ENCODE measurements at regions not wholly inside any gene's neighbourhood (a gene's known extent, or its start where the extent isn't known, plus 50 kb on each side); places are given as distances from the start of the nearest gene placed in this dataset.

- no peak for TF ChIP-seq TAF1 (IDR thresholded peaks at IDR 0.05; ENCODE audit: borderline replicate concordance, insufficient read depth, low read length)
- TF ChIP-seq, protein P1, sequence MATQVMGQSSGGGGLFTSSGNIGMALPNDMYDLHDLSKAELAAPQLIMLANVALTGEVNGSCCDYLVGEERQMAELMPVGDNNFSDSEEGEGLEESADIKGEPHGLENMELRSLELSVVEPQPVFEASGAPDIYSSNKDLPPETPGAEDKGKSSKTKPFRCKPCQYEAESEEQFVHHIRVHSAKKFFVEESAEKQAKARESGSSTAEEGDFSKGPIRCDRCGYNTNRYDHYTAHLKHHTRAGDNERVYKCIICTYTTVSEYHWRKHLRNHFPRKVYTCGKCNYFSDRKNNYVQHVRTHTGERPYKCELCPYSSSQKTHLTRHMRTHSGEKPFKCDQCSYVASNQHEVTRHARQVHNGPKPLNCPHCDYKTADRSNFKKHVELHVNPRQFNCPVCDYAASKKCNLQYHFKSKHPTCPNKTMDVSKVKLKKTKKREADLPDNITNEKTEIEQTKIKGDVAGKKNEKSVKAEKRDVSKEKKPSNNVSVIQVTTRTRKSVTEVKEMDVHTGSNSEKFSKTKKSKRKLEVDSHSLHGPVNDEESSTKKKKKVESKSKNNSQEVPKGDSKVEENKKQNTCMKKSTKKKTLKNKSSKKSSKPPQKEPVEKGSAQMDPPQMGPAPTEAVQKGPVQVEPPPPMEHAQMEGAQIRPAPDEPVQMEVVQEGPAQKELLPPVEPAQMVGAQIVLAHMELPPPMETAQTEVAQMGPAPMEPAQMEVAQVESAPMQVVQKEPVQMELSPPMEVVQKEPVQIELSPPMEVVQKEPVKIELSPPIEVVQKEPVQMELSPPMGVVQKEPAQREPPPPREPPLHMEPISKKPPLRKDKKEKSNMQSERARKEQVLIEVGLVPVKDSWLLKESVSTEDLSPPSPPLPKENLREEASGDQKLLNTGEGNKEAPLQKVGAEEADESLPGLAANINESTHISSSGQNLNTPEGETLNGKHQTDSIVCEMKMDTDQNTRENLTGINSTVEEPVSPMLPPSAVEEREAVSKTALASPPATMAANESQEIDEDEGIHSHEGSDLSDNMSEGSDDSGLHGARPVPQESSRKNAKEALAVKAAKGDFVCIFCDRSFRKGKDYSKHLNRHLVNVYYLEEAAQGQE (IDR thresholded peaks at IDR 0.05; ENCODE audit: insufficient read depth in 1 of 2, low read depth in 2 of 2, low read length in 2 of 2), result no peak
- TF ChIP-seq SIN3A (IDR thresholded peaks at IDR 0.05; ENCODE audit: borderline replicate concordance, insufficient read depth, low read length), result no peak
- no peak for TF ChIP-seq FOXP2 (optimal IDR thresholded peaks at IDR 0.05; ENCODE audit: borderline replicate concordance, extremely low read depth, extremely low read length, insufficient read depth)
- TF ChIP-seq POLR2AphosphoS5 (IDR thresholded peaks at IDR 0.05; ENCODE audit: low read depth, low read length), result no peak
These were observed 957.2 kb upstream of the PRKX start for GRCh38 chrX:4670606-4671005.

- no peak for TF ChIP-seq POLR2AphosphoS5 (IDR thresholded peaks at IDR 0.05; ENCODE audit: low read depth, low read length)
- TF ChIP-seq, protein P1 (IDR thresholded peaks at IDR 0.05; ENCODE audit: insufficient read depth in 1 of 2, low read depth in 2 of 2, low read length in 2 of 2), result no peak
- no peak for TF ChIP-seq SIN3A (IDR thresholded peaks at IDR 0.05; ENCODE audit: borderline replicate concordance, insufficient read depth, low read length)
- no peak for TF ChIP-seq FOXP2 (optimal IDR thresholded peaks at IDR 0.05; ENCODE audit: borderline replicate concordance, extremely low read depth, extremely low read length, insufficient read depth)
- TF ChIP-seq TAF1 (IDR thresholded peaks at IDR 0.05; ENCODE audit: borderline replicate concordance, insufficient read depth, low read length), result no peak
These were observed 955.5 kb upstream of the PRKX start for GRCh38 chrX:4668802-4669536.

DNA sequence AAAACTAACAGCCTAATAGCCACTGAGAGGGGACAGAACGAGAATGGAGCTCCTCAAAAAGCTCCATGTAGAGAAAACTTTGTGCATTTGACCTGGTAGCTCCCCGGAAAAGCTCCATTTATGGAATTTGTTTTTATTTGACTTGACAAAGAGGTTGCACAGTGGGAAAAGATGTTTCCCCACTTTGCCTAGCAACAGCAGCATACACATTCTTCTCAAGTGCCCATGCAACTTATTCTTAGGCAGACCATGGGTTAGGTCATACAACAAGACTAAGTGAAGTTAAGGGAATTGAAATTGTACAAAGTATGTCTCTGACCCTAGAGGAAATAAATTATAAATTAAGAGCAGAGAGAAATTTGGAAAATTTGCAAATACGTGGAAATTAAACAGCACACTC lies 949.6 kb upstream of the PRKX start:
- TF ChIP-seq FOXP2 (optimal IDR thresholded peaks at IDR 0.05; ENCODE audit: borderline replicate concordance, extremely low read depth, extremely low read length, insufficient read depth) (no peak), POLR2AphosphoS5 (IDR thresholded peaks at IDR 0.05; ENCODE audit: low read depth, low read length) (no peak), TAF1 (IDR thresholded peaks at IDR 0.05; ENCODE audit: borderline replicate concordance, insufficient read depth, low read length) (no peak), SIN3A (IDR thresholded peaks at IDR 0.05; ENCODE audit: borderline replicate concordance, insufficient read depth, low read length) (no peak)
- TF ChIP-seq, protein P1 (IDR thresholded peaks at IDR 0.05; ENCODE audit: insufficient read depth in 1 of 2, low read depth in 2 of 2, low read length in 2 of 2), result no peak

DNA sequence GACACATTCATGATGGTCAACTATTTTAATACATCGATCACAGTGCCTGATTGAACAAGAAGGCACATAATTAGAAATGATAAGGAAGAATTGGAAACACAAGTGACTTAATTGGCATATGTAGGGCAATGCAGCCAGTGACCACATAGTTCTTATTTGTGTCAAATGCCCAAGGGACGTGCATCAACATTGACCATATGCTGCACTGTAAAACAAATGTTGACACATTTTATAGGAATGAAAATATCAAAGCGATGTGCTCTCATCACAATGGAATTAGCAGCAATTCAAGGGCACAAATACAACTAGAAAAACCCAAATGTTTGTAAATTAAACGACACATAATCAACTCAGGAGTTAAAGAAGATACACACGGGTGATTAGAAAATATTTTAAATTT lies 948.3 kb upstream of the PRKX start:
- TF ChIP-seq SIN3A (IDR thresholded peaks at IDR 0.05; ENCODE audit: borderline replicate concordance, insufficient read depth, low read length) (no peak), TAF1 (IDR thresholded peaks at IDR 0.05; ENCODE audit: borderline replicate concordance, insufficient read depth, low read length) (no peak), FOXP2 (optimal IDR thresholded peaks at IDR 0.05; ENCODE audit: borderline replicate concordance, extremely low read depth, extremely low read length, insufficient read depth) (no peak), POLR2AphosphoS5 (IDR thresholded peaks at IDR 0.05; ENCODE audit: low read depth, low read length) (no peak)
- TF ChIP-seq, protein P1 (IDR thresholded peaks at IDR 0.05; ENCODE audit: insufficient read depth in 1 of 2, low read depth in 2 of 2, low read length in 2 of 2), result no peak

Measured in PFSK-1 (cell line).